ENCODE measurements at regions not wholly inside any gene's neighbourhood (a gene's known extent, or its start where the extent isn't known, plus 50 kb on each side); places are given as distances from the start of the nearest gene placed in this dataset.

- no peak for TF ChIP-seq POLR2A (IDR thresholded peaks at IDR 0.05)
- no peak for TF ChIP-seq CTCF (IDR thresholded peaks at IDR 0.05)
Observed at GRCh38 chr21:25402134-25402961, 204.9 kb downstream of the MRPL39 start.
